ENCODE measurements at regions not wholly inside any gene's neighbourhood (a gene's known extent, or its start where the extent isn't known, plus 50 kb on each side); places are given as distances from the start of the nearest gene placed in this dataset.

DNA sequence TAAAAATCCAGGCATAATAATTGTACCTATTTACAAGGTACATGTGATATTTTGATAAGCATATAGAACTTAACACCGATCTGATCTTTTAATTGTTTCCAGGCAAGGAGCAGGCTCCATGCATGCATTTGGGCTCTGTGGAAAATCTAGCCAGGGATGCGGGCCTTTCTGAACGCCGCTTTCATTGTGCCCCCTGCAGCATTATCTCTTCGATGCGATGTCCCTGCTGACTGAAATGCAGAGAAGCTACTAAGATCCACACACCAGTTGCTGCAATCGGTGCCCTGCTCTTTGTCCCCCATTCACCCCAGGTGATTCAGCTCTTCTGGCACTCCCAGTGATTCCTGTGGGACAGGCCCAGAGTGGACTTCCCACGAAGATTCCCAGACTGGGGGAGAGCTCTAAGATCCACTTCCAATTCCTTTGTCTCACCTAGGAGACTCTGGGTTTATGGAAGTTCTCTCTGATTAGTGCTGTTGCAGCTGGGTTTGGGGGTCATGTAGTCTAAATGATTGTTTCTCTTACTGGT, 254.3 kb upstream of the AGA start:
- no peak for ATAC-seq (ENCODE audit: low read depth in 2 of 2)
- H3K27me3 ChIP-seq (ENCODE audit: control insufficient read depth, insufficient read depth, low read length) = no peaks in the 10 kb centered on the region
- no peaks in the 10 kb centered on the region for H3K9me3 ChIP-seq (ENCODE audit: control insufficient read depth in 2 of 2, low read length in 2 of 2)
- DNase-seq = no peak
- Mint-ChIP-seq H3K36me3 (no peaks in the 10 kb centered on the region), H3K4me3 (no peak overlapping the region), H3K9me3 (peaks cover 0 to 1% (median 0%) of the 10 kb centered on the region in 7 donors), H3K4me1 (no peaks in the 10 kb centered on the region), H3K27ac (no peak overlapping the region), H3K27me3 (peaks cover 4% of the 10 kb centered on the region)
- no peaks in the 10 kb centered on the region for H3K4me1 ChIP-seq (ENCODE audit: control insufficient read depth, insufficient read depth, low read length, poor library complexity, severe bottlenecking)
- no peak overlapping the region for H3K4me3 ChIP-seq (ENCODE audit: low read depth, low read length)
- no peaks in the 10 kb centered on the region for H3K36me3 ChIP-seq (ENCODE audit: control insufficient read depth, insufficient read depth, low read length)
- H3K27ac ChIP-seq (ENCODE audit: insufficient read depth, low read length, poor library complexity, severe bottlenecking) = no peak overlapping the region

DNA sequence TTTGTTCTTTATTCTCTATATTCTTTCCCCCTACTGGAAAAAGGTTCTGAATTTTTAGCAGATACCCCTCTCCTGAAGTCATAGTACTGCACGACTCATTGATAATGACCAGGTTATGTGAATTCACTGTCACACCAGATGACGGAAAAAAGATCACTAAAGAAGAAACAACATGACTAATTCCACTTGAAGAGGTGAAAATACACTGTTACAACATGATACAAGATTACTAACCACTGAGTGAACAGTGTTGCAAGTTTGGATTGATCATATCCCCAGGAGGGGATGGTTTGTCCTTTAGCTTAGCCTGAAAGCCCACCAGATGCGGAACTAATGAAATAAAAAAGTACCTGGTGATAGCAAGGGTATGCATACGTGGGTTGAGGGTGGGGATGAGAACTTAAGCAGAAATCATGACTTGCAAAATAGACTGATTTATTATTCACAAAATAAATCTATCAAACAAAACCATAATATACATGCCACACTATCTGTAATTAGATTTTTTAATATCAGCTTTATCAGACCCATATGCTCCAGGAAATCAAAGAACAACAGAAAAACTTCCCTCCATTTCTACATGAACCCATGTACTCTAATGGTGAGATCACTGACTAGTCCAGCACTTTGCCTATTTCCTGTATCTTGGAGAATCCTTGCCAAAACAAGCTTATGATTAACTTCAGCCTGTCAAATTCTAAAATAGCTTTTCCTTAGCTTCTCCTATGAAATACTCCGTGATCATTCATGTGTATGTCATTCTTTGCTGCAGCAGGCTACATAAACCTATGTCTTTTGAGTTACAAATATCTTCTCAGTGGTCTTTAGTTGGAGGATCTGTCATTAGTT, 257.4 kb upstream of the AGA start:
- Mint-ChIP-seq H3K36me3 (no peaks in the 10 kb centered on the region), H3K4me1 (no peaks in the 10 kb centered on the region), H3K27me3 (no peaks in the 10 kb centered on the region), H3K9me3 (peaks cover 0 to 7% (median 0%) of the 10 kb centered on the region in 7 donors), H3K27ac (no peak overlapping the region), H3K4me3 (no peak overlapping the region)
- Histone ChIP-seq H3K36me3 (ENCODE audit: control insufficient read depth, insufficient read depth, low read length) (no peaks in the 10 kb centered on the region), H3K27me3 (ENCODE audit: control insufficient read depth, insufficient read depth, low read length) (no peaks in the 10 kb centered on the region), H3K27ac (ENCODE audit: insufficient read depth, low read length, poor library complexity, severe bottlenecking) (no peak overlapping the region), H3K4me3 (ENCODE audit: low read depth, low read length) (no peak overlapping the region), H3K9me3 (ENCODE audit: control insufficient read depth in 2 of 2, low read length in 2 of 2) (no peaks in the 10 kb centered on the region), H3K4me1 (ENCODE audit: control insufficient read depth, insufficient read depth, low read length, poor library complexity, severe bottlenecking) (no peaks in the 10 kb centered on the region)
- DNase-seq (no peak), ATAC-seq (ENCODE audit: low read depth in 2 of 2) (no peak)

DNA sequence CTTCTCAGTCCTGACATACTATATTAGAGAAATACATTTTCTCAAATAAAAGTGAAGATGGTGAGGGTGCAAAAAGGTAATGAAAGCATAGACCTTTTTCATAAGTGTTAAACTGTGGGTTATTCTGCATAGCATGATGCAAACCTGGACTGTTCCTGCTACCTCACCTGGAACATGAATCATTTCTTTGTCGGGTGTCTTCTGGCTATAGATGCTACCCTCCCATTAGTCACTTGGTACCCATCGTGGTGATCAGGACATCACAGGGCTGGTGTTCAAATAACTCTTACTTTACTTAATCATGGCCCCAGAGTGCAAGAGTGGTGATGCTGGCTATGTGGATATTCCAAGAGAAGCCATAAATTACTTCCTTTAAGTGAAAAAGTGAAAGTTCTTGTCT, 264.7 kb upstream of the AGA start:
- no peaks in the 10 kb centered on the region for H3K36me3 Mint-ChIP-seq
- Histone ChIP-seq H3K36me3 (ENCODE audit: control insufficient read depth, insufficient read depth, low read length) (no peaks in the 10 kb centered on the region), H3K27ac (ENCODE audit: insufficient read depth, low read length, poor library complexity, severe bottlenecking) (no peak overlapping the region), H3K27me3 (ENCODE audit: control insufficient read depth, insufficient read depth, low read length) (no peaks in the 10 kb centered on the region), H3K4me1 (ENCODE audit: control insufficient read depth, insufficient read depth, low read length, poor library complexity, severe bottlenecking) (no peaks in the 10 kb centered on the region), H3K9me3 (ENCODE audit: control insufficient read depth in 2 of 2, low read length in 2 of 2) (no peaks in the 10 kb centered on the region), H3K4me3 (ENCODE audit: low read depth, low read length) (no peak overlapping the region)
- H3K4me3 Mint-ChIP-seq = no peak overlapping the region
- H3K4me1 Mint-ChIP-seq = no peaks in the 10 kb centered on the region
- H3K27me3 Mint-ChIP-seq = peaks cover 5% of the 10 kb centered on the region
- DNase-seq (no peak), ATAC-seq (ENCODE audit: low read depth in 2 of 2) (no peak)
- H3K27ac Mint-ChIP-seq = no peak overlapping the region
- peaks cover 0 to 7% (median 2%) of the 10 kb centered on the region in 7 donors for H3K9me3 Mint-ChIP-seq

DNA sequence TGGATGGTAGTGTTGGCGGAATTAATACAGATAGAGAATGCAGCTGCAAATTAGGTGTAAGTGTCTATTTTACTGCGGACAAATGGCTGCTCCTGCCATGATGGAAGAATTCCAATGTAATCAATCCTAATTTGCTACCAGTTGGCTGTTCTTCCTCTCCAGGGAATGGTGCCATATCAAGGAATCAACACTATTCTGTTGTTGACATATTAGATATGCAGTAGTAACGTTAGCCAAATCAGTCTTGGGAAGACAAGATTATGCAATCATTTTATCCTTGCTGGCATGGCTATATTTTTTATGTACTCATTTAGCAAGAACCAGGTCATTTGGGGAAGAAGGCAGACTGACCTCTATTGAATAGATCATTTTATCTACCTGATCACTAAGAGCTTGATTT, 271.2 kb upstream of the AGA start:
- H3K27ac ChIP-seq (ENCODE audit: insufficient read depth, low read length, poor library complexity, severe bottlenecking) = no peak overlapping the region
- no peaks in the 10 kb centered on the region for H3K36me3 ChIP-seq (ENCODE audit: control insufficient read depth, insufficient read depth, low read length)
- Mint-ChIP-seq H3K27me3 (peaks cover 6% of the 10 kb centered on the region), H3K4me3 (no peak overlapping the region), H3K27ac (no peak overlapping the region), H3K9me3 (peaks cover 0 to 5% (median 3%) of the 10 kb centered on the region in 7 donors), H3K36me3 (no peaks in the 10 kb centered on the region), H3K4me1 (no peaks in the 10 kb centered on the region)
- ATAC-seq (ENCODE audit: low read depth in 2 of 2) (no peak), DNase-seq (no peak)
- no peaks in the 10 kb centered on the region for H3K4me1 ChIP-seq (ENCODE audit: control insufficient read depth, insufficient read depth, low read length, poor library complexity, severe bottlenecking)
- no peaks in the 10 kb centered on the region for H3K9me3 ChIP-seq (ENCODE audit: control insufficient read depth in 2 of 2, low read length in 2 of 2)
- H3K27me3 ChIP-seq (ENCODE audit: control insufficient read depth, insufficient read depth, low read length) = no peaks in the 10 kb centered on the region
- no peak overlapping the region for H3K4me3 ChIP-seq (ENCODE audit: low read depth, low read length)

DNA sequence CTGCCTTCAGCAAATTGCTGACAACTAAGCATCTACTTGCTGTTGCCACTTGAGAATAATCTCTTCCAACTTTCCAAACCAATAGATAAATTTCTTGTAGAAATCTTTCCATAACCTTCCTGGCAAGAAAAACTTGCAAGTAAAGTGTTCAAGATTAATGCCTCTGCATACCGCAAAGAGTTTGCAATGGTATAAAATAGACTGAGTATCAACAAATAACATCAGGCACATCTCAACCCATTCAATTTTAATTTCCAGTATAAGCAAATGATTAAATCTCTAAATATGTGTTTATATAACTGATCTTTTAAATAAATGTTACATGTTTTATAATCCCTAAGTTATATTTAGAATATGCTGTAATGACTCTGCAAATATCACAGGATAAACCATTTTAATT, 275.2 kb upstream of the AGA start:
- Mint-ChIP-seq H3K36me3 (no peaks in the 10 kb centered on the region), H3K27me3 (peaks cover 5% of the 10 kb centered on the region), H3K27ac (no peak overlapping the region), H3K4me3 (no peak overlapping the region), H3K9me3 (peaks cover 0 to 8% (median 3%) of the 10 kb centered on the region in 7 donors), H3K4me1 (no peaks in the 10 kb centered on the region)
- Histone ChIP-seq H3K27me3 (ENCODE audit: control insufficient read depth, insufficient read depth, low read length) (no peaks in the 10 kb centered on the region), H3K4me1 (ENCODE audit: control insufficient read depth, insufficient read depth, low read length, poor library complexity, severe bottlenecking) (no peaks in the 10 kb centered on the region), H3K27ac (ENCODE audit: insufficient read depth, low read length, poor library complexity, severe bottlenecking) (no peak overlapping the region), H3K9me3 (ENCODE audit: control insufficient read depth in 2 of 2, low read length in 2 of 2) (no peaks in the 10 kb centered on the region), H3K4me3 (ENCODE audit: low read depth, low read length) (no peak overlapping the region), H3K36me3 (ENCODE audit: control insufficient read depth, insufficient read depth, low read length) (no peaks in the 10 kb centered on the region)
- DNase-seq (no peak), ATAC-seq (ENCODE audit: low read depth in 2 of 2) (no peak)

DNA sequence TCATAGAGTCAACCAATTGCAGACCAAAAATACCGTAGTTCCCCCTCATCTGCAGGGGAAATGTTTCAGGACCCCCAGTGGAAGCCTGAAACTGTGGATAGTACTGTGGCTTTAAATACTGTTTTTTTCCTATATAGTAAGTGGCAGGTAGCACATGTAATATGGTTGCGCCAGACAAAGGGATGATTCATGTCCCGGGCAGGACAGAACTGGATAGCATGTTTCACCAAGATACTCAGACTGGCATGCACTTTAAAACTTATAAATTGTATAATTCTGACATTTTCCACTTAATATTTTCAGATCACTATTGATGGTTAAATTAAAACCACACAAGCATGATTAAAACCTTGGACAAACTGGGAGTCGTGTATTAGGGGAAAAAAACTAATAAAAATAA, 276.3 kb upstream of the AGA start:
- H3K9me3 Mint-ChIP-seq = peaks cover 0 to 8% (median 3%) of the 10 kb centered on the region in 7 donors
- no peaks in the 10 kb centered on the region for H3K4me1 ChIP-seq (ENCODE audit: control insufficient read depth, insufficient read depth, low read length, poor library complexity, severe bottlenecking)
- no peak overlapping the region for H3K27ac Mint-ChIP-seq
- H3K36me3 ChIP-seq (ENCODE audit: control insufficient read depth, insufficient read depth, low read length) = no peaks in the 10 kb centered on the region
- no peaks in the 10 kb centered on the region for H3K9me3 ChIP-seq (ENCODE audit: control insufficient read depth in 2 of 2, low read length in 2 of 2)
- no peak overlapping the region for H3K27ac ChIP-seq (ENCODE audit: insufficient read depth, low read length, poor library complexity, severe bottlenecking)
- H3K4me3 ChIP-seq (ENCODE audit: low read depth, low read length) = no peak overlapping the region
- H3K36me3 Mint-ChIP-seq = no peaks in the 10 kb centered on the region
- H3K27me3 Mint-ChIP-seq = peaks cover 5% of the 10 kb centered on the region
- no peak for ATAC-seq (ENCODE audit: low read depth in 2 of 2)
- H3K27me3 ChIP-seq (ENCODE audit: control insufficient read depth, insufficient read depth, low read length) = no peaks in the 10 kb centered on the region
- H3K4me1 Mint-ChIP-seq = no peaks in the 10 kb centered on the region
- DNase-seq = no peak
- no peak overlapping the region for H3K4me3 Mint-ChIP-seq

DNA sequence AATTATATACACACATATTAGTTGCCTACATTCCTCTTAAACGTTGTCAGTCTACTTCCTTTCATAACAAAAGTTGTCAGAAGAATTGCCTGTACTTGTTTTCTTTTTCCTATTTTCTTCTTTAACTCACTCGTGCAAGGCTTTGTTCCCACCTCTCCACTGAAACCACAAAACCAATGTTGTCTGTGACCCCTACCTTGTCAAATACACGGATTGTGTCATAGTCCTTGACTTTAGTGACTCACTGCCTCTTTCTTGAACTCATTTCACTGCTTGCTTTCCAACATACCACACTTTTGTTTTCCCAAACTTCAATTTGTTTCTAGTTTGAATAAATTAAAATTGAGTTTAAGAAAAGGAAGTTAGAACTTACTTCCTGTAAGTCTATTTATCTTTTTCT, 283.9 kb upstream of the AGA start:
- H3K9me3 ChIP-seq (ENCODE audit: control insufficient read depth in 2 of 2, low read length in 2 of 2) = no peaks in the 10 kb centered on the region
- DNase-seq (no peak), ATAC-seq (ENCODE audit: low read depth in 2 of 2) (no peak)
- H3K36me3 ChIP-seq (ENCODE audit: control insufficient read depth, insufficient read depth, low read length) = no peaks in the 10 kb centered on the region
- H3K4me3 ChIP-seq (ENCODE audit: low read depth, low read length) = no peak overlapping the region
- H3K36me3 Mint-ChIP-seq = no peaks in the 10 kb centered on the region
- no peak overlapping the region for H3K27ac ChIP-seq (ENCODE audit: insufficient read depth, low read length, poor library complexity, severe bottlenecking)
- H3K4me1 Mint-ChIP-seq = no peaks in the 10 kb centered on the region
- no peak overlapping the region for H3K4me3 Mint-ChIP-seq
- peaks cover 0 to 4% (median 0%) of the 10 kb centered on the region in 7 donors for H3K9me3 Mint-ChIP-seq
- H3K27ac Mint-ChIP-seq = no peak overlapping the region
- H3K27me3 ChIP-seq (ENCODE audit: control insufficient read depth, insufficient read depth, low read length) = no peaks in the 10 kb centered on the region
- H3K4me1 ChIP-seq (ENCODE audit: control insufficient read depth, insufficient read depth, low read length, poor library complexity, severe bottlenecking) = no peaks in the 10 kb centered on the region
- H3K27me3 Mint-ChIP-seq = peaks cover 4% of the 10 kb centered on the region
